ENCODE measurements at regions not wholly inside any gene's neighbourhood (a gene's known extent, or its start where the extent isn't known, plus 50 kb on each side); places are given as distances from the start of the nearest gene placed in this dataset.

DNA sequence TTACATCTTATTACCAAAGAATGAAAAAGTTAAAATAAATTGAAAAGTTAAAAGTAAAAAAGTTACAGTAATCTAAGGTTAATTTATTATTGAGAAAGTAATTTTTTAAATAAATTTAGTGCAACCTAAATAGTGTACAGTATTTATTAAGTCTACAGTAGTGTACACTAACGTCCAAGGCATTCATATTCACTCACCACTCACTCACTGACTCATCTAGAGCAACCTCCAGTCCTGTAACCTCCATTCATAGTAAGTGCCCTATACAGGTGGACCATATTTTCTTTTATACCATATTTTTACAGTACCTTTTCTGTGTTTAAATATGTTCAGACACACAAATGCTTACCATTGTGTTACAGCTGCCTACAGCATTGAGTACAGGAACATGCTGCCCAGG, 624.7 kb upstream of the NOX3 start:
- no peak for ATAC-seq

DNA sequence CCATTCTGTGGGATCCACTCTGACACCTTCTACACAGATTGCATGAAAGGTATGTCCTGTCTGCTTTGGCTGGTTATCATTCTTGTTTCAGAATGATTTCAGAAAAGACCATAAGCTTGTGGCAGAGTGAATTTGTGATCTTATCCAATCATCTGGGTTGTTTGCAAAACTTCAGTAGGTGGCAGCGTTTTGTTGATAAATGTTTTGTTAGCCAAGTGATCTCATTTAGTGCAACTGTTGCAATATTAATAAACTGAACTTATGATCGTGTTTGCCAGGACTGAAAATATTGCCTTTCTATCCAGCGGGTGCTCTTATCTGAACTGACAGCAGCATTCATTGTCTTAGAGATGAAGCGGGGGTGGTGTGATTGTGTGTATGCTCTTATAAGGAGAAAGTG, 613.2 kb upstream of the NOX3 start:
- no peak; the same call in 2 of the 3 replicates for ATAC-seq
- TF ChIP-seq ZNF70 (CRISPR knock-in tag; IDR thresholded peaks at IDR 0.05) (no peak), ZNF565 (CRISPR knock-in tag; conservative IDR thresholded peaks at IDR 0.05; ENCODE audit: low read depth) (no peak), ZNF8 (CRISPR knock-in tag; IDR thresholded peaks at IDR 0.05) (no peak), ISL1 (CRISPR knock-in tag; IDR thresholded peaks at IDR 0.05) (no peak), BACH2 (CRISPR knock-in tag; IDR thresholded peaks at IDR 0.05; ENCODE audit: borderline replicate concordance) (no peak), ESRRG (CRISPR knock-in tag; IDR thresholded peaks at IDR 0.05) (no peak)
- TF ChIP-seq, protein P1, sequence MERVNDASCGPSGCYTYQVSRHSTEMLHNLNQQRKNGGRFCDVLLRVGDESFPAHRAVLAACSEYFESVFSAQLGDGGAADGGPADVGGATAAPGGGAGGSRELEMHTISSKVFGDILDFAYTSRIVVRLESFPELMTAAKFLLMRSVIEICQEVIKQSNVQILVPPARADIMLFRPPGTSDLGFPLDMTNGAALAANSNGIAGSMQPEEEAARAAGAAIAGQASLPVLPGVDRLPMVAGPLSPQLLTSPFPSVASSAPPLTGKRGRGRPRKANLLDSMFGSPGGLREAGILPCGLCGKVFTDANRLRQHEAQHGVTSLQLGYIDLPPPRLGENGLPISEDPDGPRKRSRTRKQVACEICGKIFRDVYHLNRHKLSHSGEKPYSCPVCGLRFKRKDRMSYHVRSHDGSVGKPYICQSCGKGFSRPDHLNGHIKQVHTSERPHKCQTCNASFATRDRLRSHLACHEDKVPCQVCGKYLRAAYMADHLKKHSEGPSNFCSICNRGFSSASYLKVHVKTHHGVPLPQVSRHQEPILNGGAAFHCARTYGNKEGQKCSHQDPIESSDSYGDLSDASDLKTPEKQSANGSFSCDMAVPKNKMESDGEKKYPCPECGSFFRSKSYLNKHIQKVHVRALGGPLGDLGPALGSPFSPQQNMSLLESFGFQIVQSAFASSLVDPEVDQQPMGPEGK (CRISPR knock-in tag; IDR thresholded peaks at IDR 0.05; ENCODE audit: borderline replicate concordance), result no peak
- TF ChIP-seq, protein P2, sequence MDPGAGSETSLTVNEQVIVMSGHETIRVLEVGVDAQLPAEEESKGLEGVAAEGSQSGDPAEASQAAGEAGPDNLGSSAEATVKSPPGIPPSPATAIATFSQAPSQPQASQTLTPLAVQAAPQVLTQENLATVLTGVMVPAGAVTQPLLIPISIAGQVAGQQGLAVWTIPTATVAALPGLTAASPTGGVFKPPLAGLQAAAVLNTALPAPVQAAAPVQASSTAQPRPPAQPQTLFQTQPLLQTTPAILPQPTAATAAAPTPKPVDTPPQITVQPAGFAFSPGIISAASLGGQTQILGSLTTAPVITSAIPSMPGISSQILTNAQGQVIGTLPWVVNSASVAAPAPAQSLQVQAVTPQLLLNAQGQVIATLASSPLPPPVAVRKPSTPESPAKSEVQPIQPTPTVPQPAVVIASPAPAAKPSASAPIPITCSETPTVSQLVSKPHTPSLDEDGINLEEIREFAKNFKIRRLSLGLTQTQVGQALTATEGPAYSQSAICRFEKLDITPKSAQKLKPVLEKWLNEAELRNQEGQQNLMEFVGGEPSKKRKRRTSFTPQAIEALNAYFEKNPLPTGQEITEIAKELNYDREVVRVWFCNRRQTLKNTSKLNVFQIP (CRISPR knock-in tag; IDR thresholded peaks at IDR 0.05; ENCODE audit: borderline replicate concordance, low read depth), result no peak
- TF ChIP-seq, protein P3, sequence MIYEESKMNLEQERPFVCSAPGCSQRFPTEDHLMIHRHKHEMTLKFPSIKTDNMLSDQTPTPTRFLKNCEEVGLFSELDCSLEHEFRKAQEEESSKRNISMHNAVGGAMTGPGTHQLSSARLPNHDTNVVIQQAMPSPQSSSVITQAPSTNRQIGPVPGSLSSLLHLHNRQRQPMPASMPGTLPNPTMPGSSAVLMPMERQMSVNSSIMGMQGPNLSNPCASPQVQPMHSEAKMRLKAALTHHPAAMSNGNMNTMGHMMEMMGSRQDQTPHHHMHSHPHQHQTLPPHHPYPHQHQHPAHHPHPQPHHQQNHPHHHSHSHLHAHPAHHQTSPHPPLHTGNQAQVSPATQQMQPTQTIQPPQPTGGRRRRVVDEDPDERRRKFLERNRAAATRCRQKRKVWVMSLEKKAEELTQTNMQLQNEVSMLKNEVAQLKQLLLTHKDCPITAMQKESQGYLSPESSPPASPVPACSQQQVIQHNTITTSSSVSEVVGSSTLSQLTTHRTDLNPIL (CRISPR knock-in tag; IDR thresholded peaks at IDR 0.05; ENCODE audit: low read depth), result no peak

More for the DNA sequence above, 624.7 kb upstream of the NOX3 start:
- TF ChIP-seq, protein P2 (CRISPR knock-in tag; IDR thresholded peaks at IDR 0.05; ENCODE audit: borderline replicate concordance, low read depth), result no peak

DNA sequence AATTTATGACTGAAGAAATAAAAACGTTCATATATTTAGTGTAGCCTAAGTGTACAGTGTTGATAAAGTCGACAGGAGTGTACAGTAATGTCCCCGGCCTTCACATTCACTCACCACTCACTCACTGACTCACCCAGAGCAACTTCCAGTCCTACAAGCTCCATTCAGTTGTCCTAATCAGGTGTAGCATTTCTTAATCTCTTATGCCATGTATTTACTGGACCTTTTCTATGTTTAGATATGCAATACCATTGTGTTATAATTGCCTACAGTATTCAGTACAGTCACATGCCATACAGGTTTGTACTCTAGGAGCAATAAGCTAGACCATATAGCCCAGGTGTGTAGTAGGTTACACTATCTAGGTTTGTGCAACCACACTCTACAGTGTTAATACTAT, 610.2 kb upstream of the NOX3 start:
- TF ChIP-seq ISL1 (CRISPR knock-in tag; IDR thresholded peaks at IDR 0.05), result no peak
- TF ChIP-seq ZFP30 (CRISPR knock-in tag; IDR thresholded peaks at IDR 0.05), result no peak
- TF ChIP-seq PPARA (CRISPR knock-in tag; IDR thresholded peaks at IDR 0.05; ENCODE audit: borderline replicate concordance), result no peak
- TF ChIP-seq ZNF565 (CRISPR knock-in tag; conservative IDR thresholded peaks at IDR 0.05; ENCODE audit: low read depth), result no peak
- TF ChIP-seq, protein P2 (CRISPR knock-in tag; IDR thresholded peaks at IDR 0.05; ENCODE audit: borderline replicate concordance, low read depth), result no peak
- TF ChIP-seq ZFP3 (CRISPR knock-in tag; IDR thresholded peaks at IDR 0.05), result no peak
- TF ChIP-seq ZNF8 (CRISPR knock-in tag; IDR thresholded peaks at IDR 0.05), result no peak
- no peak for TF ChIP-seq OSR1 (CRISPR knock-in tag; IDR thresholded peaks at IDR 0.05)
- ATAC-seq, result no peak

DNA sequence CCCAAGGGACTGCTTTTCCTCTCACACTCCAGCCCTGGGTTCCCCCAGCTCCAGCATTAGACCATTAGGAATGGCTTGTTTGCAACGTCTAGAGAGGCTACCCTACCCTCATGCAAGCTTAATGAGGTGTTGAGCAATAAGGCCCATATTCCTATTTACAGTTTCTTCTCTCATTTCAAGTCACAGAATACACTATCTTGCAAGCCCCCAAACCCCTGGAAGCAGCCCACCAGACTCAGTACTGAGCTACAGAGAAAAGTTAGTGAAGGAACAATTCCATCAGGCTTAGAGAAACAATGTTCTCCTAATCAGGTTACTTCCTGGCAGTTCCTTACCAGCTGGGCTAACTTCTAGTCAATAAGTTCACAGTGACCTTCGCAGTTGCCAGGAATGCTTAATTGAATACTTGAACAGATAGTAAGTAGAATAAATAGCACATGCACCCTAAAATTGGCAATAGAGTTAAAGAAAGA, 606.5 kb upstream of the NOX3 start:
- TF ChIP-seq, protein P2 (CRISPR knock-in tag; IDR thresholded peaks at IDR 0.05; ENCODE audit: borderline replicate concordance, low read depth), result no peak
- TF ChIP-seq ISL1 (CRISPR knock-in tag; IDR thresholded peaks at IDR 0.05), result no peak
- TF ChIP-seq, protein P1 (CRISPR knock-in tag; IDR thresholded peaks at IDR 0.05; ENCODE audit: borderline replicate concordance), result no peak
- TF ChIP-seq BACH2 (CRISPR knock-in tag; IDR thresholded peaks at IDR 0.05; ENCODE audit: borderline replicate concordance), result no peak
- no peak for TF ChIP-seq TCF4 (CRISPR knock-in tag; IDR thresholded peaks at IDR 0.05; ENCODE audit: borderline replicate concordance)
- no peak for TF ChIP-seq ZFP30 (CRISPR knock-in tag; IDR thresholded peaks at IDR 0.05)
- no peak for TF ChIP-seq ZC3H10 (CRISPR knock-in tag; IDR thresholded peaks at IDR 0.05)
- no peak for TF ChIP-seq RARB (CRISPR knock-in tag; IDR thresholded peaks at IDR 0.05)
- TF ChIP-seq ESRRG (CRISPR knock-in tag; IDR thresholded peaks at IDR 0.05), result no peak
- TF ChIP-seq, protein P4, sequence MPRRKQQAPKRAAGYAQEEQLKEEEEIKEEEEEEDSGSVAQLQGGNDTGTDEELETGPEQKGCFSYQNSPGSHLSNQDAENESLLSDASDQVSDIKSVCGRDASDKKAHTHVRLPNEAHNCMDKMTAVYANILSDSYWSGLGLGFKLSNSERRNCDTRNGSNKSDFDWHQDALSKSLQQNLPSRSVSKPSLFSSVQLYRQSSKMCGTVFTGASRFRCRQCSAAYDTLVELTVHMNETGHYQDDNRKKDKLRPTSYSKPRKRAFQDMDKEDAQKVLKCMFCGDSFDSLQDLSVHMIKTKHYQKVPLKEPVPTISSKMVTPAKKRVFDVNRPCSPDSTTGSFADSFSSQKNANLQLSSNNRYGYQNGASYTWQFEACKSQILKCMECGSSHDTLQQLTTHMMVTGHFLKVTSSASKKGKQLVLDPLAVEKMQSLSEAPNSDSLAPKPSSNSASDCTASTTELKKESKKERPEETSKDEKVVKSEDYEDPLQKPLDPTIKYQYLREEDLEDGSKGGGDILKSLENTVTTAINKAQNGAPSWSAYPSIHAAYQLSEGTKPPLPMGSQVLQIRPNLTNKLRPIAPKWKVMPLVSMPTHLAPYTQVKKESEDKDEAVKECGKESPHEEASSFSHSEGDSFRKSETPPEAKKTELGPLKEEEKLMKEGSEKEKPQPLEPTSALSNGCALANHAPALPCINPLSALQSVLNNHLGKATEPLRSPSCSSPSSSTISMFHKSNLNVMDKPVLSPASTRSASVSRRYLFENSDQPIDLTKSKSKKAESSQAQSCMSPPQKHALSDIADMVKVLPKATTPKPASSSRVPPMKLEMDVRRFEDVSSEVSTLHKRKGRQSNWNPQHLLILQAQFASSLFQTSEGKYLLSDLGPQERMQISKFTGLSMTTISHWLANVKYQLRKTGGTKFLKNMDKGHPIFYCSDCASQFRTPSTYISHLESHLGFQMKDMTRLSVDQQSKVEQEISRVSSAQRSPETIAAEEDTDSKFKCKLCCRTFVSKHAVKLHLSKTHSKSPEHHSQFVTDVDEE (CRISPR knock-in tag; IDR thresholded peaks at IDR 0.05), result no peak
- no peak for TF ChIP-seq SNAI2 (CRISPR knock-in tag; IDR thresholded peaks at IDR 0.05)
- TF ChIP-seq ZNF70 (CRISPR knock-in tag; IDR thresholded peaks at IDR 0.05), result no peak
- ATAC-seq, result no peak
